NT2/D1 (cell line): ENCODE measurements at regions not wholly inside any gene's neighbourhood (a gene's known extent, or its start where the extent isn't known, plus 50 kb on each side); places are given as distances from the start of the nearest gene placed in this dataset.

ENCODE experiments used
- DNase-seq: peaks from one replicate; pipeline ENCODE4 v3.0.0-alpha.2; 2011; ENCODE audit warnings: low read depth, low spot score
- H3K27me3 ChIP-seq: 2 replicates; pipeline ENCODE4 v1.6.0; 2011; ENCODE audit warnings: mild to moderate bottlenecking; ENCODE audit not compliant: insufficient read length, insufficient read depth
- H3K36me3 ChIP-seq: 2 replicates; pipeline ENCODE4 v1.6.1; 2011; ENCODE audit warnings: mild to moderate bottlenecking, low read length, mixed read lengths; ENCODE audit not compliant: insufficient read depth, insufficient read length
- H3K4me1 ChIP-seq: 2 replicates; pipeline ENCODE4 v1.5.1; 2011; ENCODE audit not compliant: insufficient read depth, insufficient read length
- H3K4me3 ChIP-seq: 2 replicates; pipeline ENCODE4 v1.5.1; 2011; ENCODE audit warnings: low read depth; ENCODE audit not compliant: insufficient read length
- H3K9ac ChIP-seq: 2 replicates; pipeline ENCODE4 v1.6.0; 2011; ENCODE audit warnings: low read depth; ENCODE audit not compliant: insufficient read length
- H3K9me3 ChIP-seq: 2 replicates; pipeline ENCODE4 v1.5.1; 2011; ENCODE audit warnings: mild to moderate bottlenecking, low read length; ENCODE audit not compliant: insufficient read depth
- SUZ12 ChIP-seq: IDR thresholded peaks from 2 replicates; pipeline ENCODE4 v1.6.1; 2011; ENCODE audit not compliant: insufficient read length, insufficient read depth; ENCODE audit errors: extremely low read depth
- YY1 ChIP-seq: IDR thresholded peaks from 2 replicates; pipeline ENCODE4 v1.6.1; 2011; ENCODE audit not compliant: insufficient read length, insufficient read depth
- ZNF274 ChIP-seq: IDR thresholded peaks from 2 replicates; pipeline ENCODE4 v1.6.1; 2011; ENCODE audit warnings: mild to moderate bottlenecking, low read depth, low read length

DNA sequence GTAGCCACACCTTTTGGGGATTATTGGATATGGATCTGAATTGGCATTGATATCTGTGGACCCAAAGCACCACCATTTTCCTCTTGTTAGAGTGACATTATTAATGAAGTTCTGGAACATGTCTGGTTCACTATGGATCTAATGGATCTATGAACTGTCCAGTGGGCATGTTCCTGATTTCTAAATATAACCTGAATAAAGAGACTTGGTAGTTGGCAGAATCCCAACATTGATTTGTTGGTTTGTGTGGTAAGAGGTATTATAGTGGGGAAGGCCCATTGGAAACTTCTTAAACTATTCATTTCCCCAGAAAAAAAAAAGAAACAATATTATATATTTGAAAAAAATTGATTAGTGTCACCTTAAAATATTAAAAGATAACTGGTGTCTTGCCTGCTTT is 312.6 kb downstream of the HTR1B start:
- no peak for DNase-seq
- H3K9ac ChIP-seq: no peak overlapping the region
- TF ChIP-seq YY1 (no peak), ZNF274 (no peak), SUZ12 (no peak)

DNA sequence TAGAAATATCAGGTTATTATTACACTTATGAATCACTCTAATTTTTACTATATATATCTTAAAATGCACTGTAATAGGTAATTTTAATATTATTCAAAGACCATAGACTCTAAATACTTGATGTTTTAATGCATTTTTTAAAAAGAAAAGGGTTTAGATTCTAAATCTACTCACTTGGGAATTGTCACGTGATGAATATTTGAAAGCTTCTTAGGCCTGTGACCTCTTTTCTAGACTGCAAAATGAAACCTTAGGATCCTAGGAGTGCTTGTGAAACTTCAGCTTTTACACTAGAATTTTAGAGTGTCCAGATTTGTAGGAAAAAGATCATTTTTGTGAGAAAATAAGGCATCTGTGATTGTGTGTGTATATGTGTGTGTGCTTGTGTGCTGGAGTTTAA is 318.0 kb downstream of the HTR1B start:
- TF ChIP-seq ZNF274: no peak
- no peak for TF ChIP-seq YY1
- no peak for TF ChIP-seq SUZ12

More for the DNA sequence above, 312.6 kb downstream of the HTR1B start:
- Histone ChIP-seq H3K27me3 (no peaks in the 10 kb centered on the region), H3K36me3 (no peaks in the 10 kb centered on the region), H3K9me3 (no peaks in the 10 kb centered on the region), H3K4me3 (no peak overlapping the region), H3K4me1 (no peaks in the 10 kb centered on the region)

DNA sequence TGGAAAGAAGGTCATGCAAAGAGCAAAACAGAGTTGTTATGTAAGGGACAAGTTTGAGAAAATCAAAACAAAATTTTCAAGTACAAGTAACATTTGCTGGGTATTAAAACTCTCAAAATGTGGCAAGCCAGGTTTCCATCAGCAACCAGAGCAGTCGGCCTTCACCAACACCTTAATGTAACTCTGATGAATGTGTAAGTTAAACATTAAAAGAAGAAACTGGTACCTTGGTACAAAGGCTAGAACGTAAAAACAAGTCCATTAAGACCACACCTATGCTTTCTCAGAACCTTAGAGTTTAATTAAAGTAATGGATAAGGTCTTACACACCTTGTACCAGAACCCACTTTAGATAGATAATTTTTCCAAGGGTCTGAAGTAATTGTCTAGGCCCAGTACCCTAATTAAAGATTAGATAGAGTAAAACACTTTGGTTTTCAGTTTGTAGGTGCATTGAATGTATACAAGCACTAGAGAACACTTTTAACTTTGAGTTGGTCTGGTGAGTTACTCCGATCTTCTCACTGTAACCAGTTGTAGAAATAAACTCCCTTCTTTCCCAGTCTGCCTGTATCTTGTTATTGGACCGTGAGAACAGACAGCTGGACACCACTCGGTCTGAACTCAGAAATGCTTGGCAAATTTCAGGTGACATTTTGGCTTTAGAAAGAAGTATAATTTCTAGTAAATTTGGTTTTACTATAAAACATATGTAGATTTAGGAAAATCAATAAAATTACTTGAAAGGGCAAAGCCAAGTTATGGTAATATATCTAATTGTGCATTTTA is 319.4 kb downstream of the HTR1B start:
- DNase-seq: no peak
- TF ChIP-seq SUZ12 (no peak), YY1 (no peak), ZNF274 (no peak)
- Histone ChIP-seq H3K9ac (no peak overlapping the region), H3K4me1 (no peaks in the 10 kb centered on the region), H3K27me3 (no peaks in the 10 kb centered on the region), H3K36me3 (no peaks in the 10 kb centered on the region), H3K4me3 (no peak overlapping the region), H3K9me3 (no peaks in the 10 kb centered on the region)

More for the DNA sequence above, 318.0 kb downstream of the HTR1B start:
- Histone ChIP-seq H3K36me3 (no peaks in the 10 kb centered on the region), H3K4me3 (no peak overlapping the region), H3K9me3 (no peaks in the 10 kb centered on the region), H3K9ac (no peak overlapping the region), H3K27me3 (no peaks in the 10 kb centered on the region), H3K4me1 (no peaks in the 10 kb centered on the region)
- no peak for DNase-seq

DNA sequence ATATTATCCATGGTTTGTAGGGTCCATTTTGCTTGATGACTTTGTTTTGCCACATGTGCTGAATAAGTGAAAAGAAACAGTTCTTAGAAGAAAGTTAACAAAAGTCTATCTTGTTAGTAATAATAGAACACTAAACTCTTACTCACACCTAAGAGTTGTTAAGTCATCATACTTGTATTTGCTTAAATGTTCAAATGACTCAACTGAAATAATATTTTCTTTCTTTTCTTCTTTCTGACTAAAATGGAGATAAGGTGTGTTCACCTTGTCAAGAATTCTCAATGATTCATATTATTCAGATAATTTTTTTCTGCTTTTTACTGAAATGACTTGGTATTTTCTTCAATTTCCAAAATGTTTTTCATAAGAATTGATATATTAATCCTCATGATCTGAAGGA is 327.2 kb downstream of the HTR1B start:
- H3K4me3 ChIP-seq: no peak overlapping the region
- TF ChIP-seq SUZ12: no peak
- no peak for TF ChIP-seq ZNF274
- no peak for TF ChIP-seq YY1
- no peaks in the 10 kb centered on the region for H3K9me3 ChIP-seq
- no peaks in the 10 kb centered on the region for H3K27me3 ChIP-seq
- no peaks in the 10 kb centered on the region for H3K4me1 ChIP-seq
- no peak overlapping the region for H3K9ac ChIP-seq
- no peaks in the 10 kb centered on the region for H3K36me3 ChIP-seq
- DNase-seq: no peak

DNA sequence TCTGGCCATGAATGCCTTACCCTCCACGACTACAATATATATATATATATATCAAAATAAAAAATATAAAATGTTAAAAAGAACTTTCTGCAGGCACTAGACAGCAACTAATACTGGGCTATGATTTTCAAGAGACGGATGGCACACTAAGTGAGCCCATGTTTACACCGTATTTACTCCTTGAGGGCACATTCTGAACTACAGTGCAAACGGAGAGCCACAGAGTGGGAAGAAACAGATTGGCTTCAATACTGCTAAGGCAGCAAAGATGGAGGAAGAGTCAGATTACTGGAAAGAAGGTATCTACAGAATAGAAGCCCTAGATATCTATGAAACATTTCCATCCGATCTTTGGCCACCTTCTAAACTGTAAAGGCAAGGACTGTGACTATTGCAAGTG is 330.3 kb downstream of the HTR1B start:
- TF ChIP-seq ZNF274 (no peak), SUZ12 (no peak), YY1 (no peak)
- no peak for DNase-seq
- no peaks in the 10 kb centered on the region for H3K27me3 ChIP-seq
- H3K4me1 ChIP-seq: no peaks in the 10 kb centered on the region
- no peaks in the 10 kb centered on the region for H3K36me3 ChIP-seq
- H3K9me3 ChIP-seq: no peaks in the 10 kb centered on the region
- H3K4me3 ChIP-seq: no peak overlapping the region
- H3K9ac ChIP-seq: no peak overlapping the region

DNA sequence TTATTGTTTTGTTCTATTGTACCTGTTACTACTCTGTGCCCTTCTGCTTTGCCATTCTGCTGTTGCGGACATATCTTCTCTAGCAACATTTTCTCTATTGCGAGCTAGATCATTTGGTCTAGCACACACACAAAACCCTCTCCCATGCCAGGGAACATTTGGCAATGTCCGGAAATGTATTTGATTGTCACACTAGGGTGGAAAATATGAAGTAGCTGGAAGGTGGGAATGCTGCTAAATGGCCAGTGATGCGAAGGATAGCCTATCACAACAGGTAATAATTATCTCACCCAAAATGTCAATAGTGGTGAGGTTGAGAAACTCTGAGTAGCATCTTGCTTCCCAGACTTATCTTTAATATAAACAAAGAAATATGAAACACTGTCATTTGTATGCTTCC is 331.9 kb downstream of the HTR1B start:
- no peak for TF ChIP-seq YY1
- no peak for TF ChIP-seq SUZ12
- DNase-seq: no peak
- H3K36me3 ChIP-seq: no peaks in the 10 kb centered on the region
- no peak overlapping the region for H3K9ac ChIP-seq
- H3K4me1 ChIP-seq: no peaks in the 10 kb centered on the region
- no peak overlapping the region for H3K4me3 ChIP-seq
- no peaks in the 10 kb centered on the region for H3K27me3 ChIP-seq
- no peaks in the 10 kb centered on the region for H3K9me3 ChIP-seq

DNA sequence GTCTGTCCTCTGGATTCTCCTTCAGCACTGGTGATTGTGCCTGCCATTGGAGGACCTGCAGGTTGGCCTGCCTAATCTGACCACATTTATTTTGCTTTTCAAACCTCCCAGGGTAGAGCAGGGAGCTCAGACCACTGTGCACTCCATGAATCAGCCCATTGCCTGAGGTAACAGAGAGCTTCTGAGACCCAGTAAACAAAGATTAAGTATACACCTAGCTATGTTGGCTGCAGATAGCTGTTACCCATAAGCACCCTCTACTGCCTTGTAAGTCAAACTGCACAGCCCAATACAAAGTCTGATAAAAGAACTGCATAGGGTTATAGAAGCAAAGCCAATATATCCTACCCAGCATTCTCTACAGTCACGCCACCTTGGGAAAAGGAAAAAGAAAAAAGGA is 338.7 kb downstream of the HTR1B start:
- H3K4me1 ChIP-seq: no peaks in the 10 kb centered on the region
- no peak for DNase-seq
- TF ChIP-seq SUZ12: no peak
- no peak for TF ChIP-seq ZNF274
- TF ChIP-seq YY1: no peak
- no peaks in the 10 kb centered on the region for H3K36me3 ChIP-seq
- H3K4me3 ChIP-seq: no peak overlapping the region
- H3K9ac ChIP-seq: no peak overlapping the region
- no peaks in the 10 kb centered on the region for H3K9me3 ChIP-seq
- no peaks in the 10 kb centered on the region for H3K27me3 ChIP-seq
